Right lobe of liver (tissue), 4 donors: ENCODE measurements at regions not wholly inside any gene's neighbourhood (a gene's known extent, or its start where the extent isn't known, plus 50 kb on each side); places are given as distances from the start of the nearest gene placed in this dataset.

Experiments used
- CTCF ChIP-seq, 4 donors: fragments of 200-600 bp in 3 of 4; fragments of 450-650 bp in 1 of 4; IDR thresholded peaks; one replicate each; pipeline versions ENCODE4 v1.5.1 to v1.8.0; 2016 to 2022; ENCODE audit warnings: antibody characterized with exemption in 4 of 4, mild to moderate bottlenecking in 2 of 4
- POLR2A ChIP-seq: fragments of 450-650 bp; IDR thresholded peaks from one replicate; pipeline ENCODE4 v1.6.1; 2017; ENCODE audit warnings: antibody characterized with exemption, mild to moderate bottlenecking
- donor health status: DM: no; HTN: no; CAD: no.
- donor health status: DM: no; HTN: no; CAD: no.
- donor health status: DM: no; HTN: yes; CAD: no.

- TF ChIP-seq CTCF (IDR thresholded peaks at IDR 0.05), result no peak
- TF ChIP-seq POLR2A, result no peak
Measured at GRCh38 chr9:102113191-102113590, 374.7 kb upstream of the GRIN3A start.
